IPS-NIHi7 (cell line): ENCODE measurements at regions not wholly inside any gene's neighbourhood (a gene's known extent, or its start where the extent isn't known, plus 50 kb on each side); places are given as distances from the start of the nearest gene placed in this dataset.

Experiments used
- DNase-seq: peaks from one replicate; pipeline ENCODE4 v3.0.0; 2012; ENCODE audit warnings: mixed read lengths; ENCODE audit errors: extremely low spot score

- no peak for DNase-seq
These were observed 577.7 kb downstream of the MRPL39 start for GRCh38 chr21:25029580-25029979.

GRCh38 chr21:25025596-25025995 is 581.7 kb downstream of the MRPL39 start:
- no peak for DNase-seq

- DNase-seq = no peak
These were observed 582.6 kb downstream of the MRPL39 start for GRCh38 chr21:25024639-25025038.

GRCh38 chr21:25005388-25005787 is 601.9 kb downstream of the MRPL39 start:
- no peak for DNase-seq

GRCh38 chr21:25002676-25003075 is 604.6 kb downstream of the MRPL39 start:
- no peak for DNase-seq

GRCh38 chr21:24995216-24995615 is 612.1 kb downstream of the MRPL39 start:
- no peak for DNase-seq

GRCh38 chr21:24994717-24995116 is 612.6 kb downstream of the MRPL39 start:
- no peak for DNase-seq

- no peak for DNase-seq
These were observed 617.8 kb downstream of the MRPL39 start for GRCh38 chr21:24989516-24989915.

GRCh38 chr21:24988941-24989340 is 618.3 kb downstream of the MRPL39 start:
- DNase-seq = no peak

GRCh38 chr21:24976238-24976637 is 631.0 kb downstream of the MRPL39 start:
- DNase-seq = no peak

GRCh38 chr21:24969068-24969467 is 638.2 kb downstream of the MRPL39 start:
- no peak for DNase-seq

GRCh38 chr21:24955275-24955961 is 651.9 kb downstream of the MRPL39 start:
- DNase-seq = no peak

GRCh38 chr21:24948186-24948585 is 659.1 kb downstream of the MRPL39 start:
- no peak for DNase-seq

GRCh38 chr21:24945910-24946309 is 661.4 kb downstream of the MRPL39 start:
- no peak for DNase-seq

GRCh38 chr21:24941316-24942185 is 665.7 kb downstream of the MRPL39 start:
- no peak for DNase-seq

- DNase-seq = no peak
These were observed 668.0 kb downstream of the MRPL39 start for GRCh38 chr21:24939291-24939690.

- no peak for DNase-seq
These were observed 668.7 kb downstream of the MRPL39 start for GRCh38 chr21:24938573-24938972.

GRCh38 chr21:24935991-24936390 is 671.3 kb downstream of the MRPL39 start:
- no peak for DNase-seq

GRCh38 chr21:24910591-24910990 is 696.7 kb downstream of the MRPL39 start:
- no peak for DNase-seq

- DNase-seq = no peak
These were observed 703.2 kb downstream of the MRPL39 start for GRCh38 chr21:24903994-24904635.

- no peak for DNase-seq
These were observed 708.1 kb downstream of the MRPL39 start for GRCh38 chr21:24899138-24899537.

GRCh38 chr21:24897883-24898282 is 709.4 kb downstream of the MRPL39 start:
- DNase-seq = no peak

GRCh38 chr21:24896735-24897124 is 710.6 kb downstream of the MRPL39 start:
- no peak for DNase-seq
